K562 (cell line): ENCODE measurements at regions not wholly inside any gene's neighbourhood (a gene's known extent, or its start where the extent isn't known, plus 50 kb on each side); places are given as distances from the start of the nearest gene placed in this dataset.
A peak's percentile ranks its signal among the peaks of the same experiment; 100 is the strongest.

Experiments
- EWSR1 ChIP-seq: fragments of 450-650 bp; IDR thresholded peaks from 2 replicates; pipeline ENCODE4 v1.6.1; 2018; ENCODE audit warnings: borderline replicate concordance, mild to moderate bottlenecking, low read depth, moderate library complexity; ENCODE audit not compliant: partially characterized antibody
- GTF2E2 ChIP-seq: fragments of 200-800 bp; sonication (Bioruptor generic); IDR thresholded peaks from 2 replicates; pipeline ENCODE4 v1.6.1; 2016; ENCODE audit warnings: missing genetic modification characterization, missing compliant biosample characterization
- IFI16 ChIP-seq: fragments of 250-450 bp; sonication (Bioruptor Pico); IDR thresholded peaks from 2 replicates; pipeline ENCODE4 v2.1.2; 2022; ENCODE audit warnings: mild to moderate bottlenecking, inconsistent platforms
- IRF2 ChIP-seq: sonication (generic); formaldehyde crosslinking; IDR thresholded peaks from 2 replicates; pipeline ENCODE4 v1.8.1; 2022; ENCODE audit warnings: mild to moderate bottlenecking, missing genetic modification reagents
- JUNB ChIP-seq: fragments of 450-650 bp; formaldehyde crosslinking; conservative IDR thresholded peaks from 2 replicates; pipeline ENCODE4 v1.4.0; 2020; ENCODE audit warnings: mild to moderate bottlenecking
- KHSRP ChIP-seq: fragments of 450-650 bp; IDR thresholded peaks from 2 replicates; pipeline ENCODE4 v1.6.1; 2017
- TAF1 ChIP-seq: IDR thresholded peaks from 2 replicates; pipeline ENCODE4 v1.6.1; 2011; ENCODE audit warnings: mild to moderate bottlenecking, low read length, moderate library complexity; ENCODE audit not compliant: insufficient read depth, control insufficient read depth, severe bottlenecking; ENCODE audit errors: extremely low read depth
- ZNF165 ChIP-seq: fragments of 250-450 bp; sonication (Bioruptor Pico); IDR thresholded peaks from 2 replicates; pipeline ENCODE4 v1.4.0; 2020; ENCODE audit warnings: borderline replicate concordance
- ZNF311 ChIP-seq: fragments of 250-450 bp; sonication (Bioruptor Pico); IDR thresholded peaks from 2 replicates; pipeline ENCODE4 v1.4.0; 2020; ENCODE audit warnings: mild to moderate bottlenecking, moderate library complexity
- TF ChIP-seq, protein P1 (sequence below), 2 experiments: fragments of 450-650 bp; IDR thresholded peaks; 2 replicates each; pipeline ENCODE4 v1.6.1; 2016; ENCODE audit warnings: mild to moderate bottlenecking in 2 of 2, borderline replicate concordance in 1 of 2, low read depth in 1 of 2, moderate library complexity in 1 of 2
- TF ChIP-seq, protein P2 (sequence below), 3 experiments: IDR thresholded peaks in 2 of 3; conservative IDR thresholded peaks in 1 of 3; 2 replicates each; pipeline ENCODE4 v1.5.1; 2011 to 2012; ENCODE audit warnings: low read length in 3 of 3, mild to moderate bottlenecking in 3 of 3, control low read depth in 2 of 3, improper control_type of control experiment in 1 of 3, inconsistent platforms in 1 of 3, low read depth in 1 of 3, mixed read lengths in 1 of 3, moderate library complexity in 1 of 3; ENCODE audit not compliant: insufficient read depth in 2 of 3
- TF ChIP-seq, protein P3 (sequence below): sonication (generic); formaldehyde crosslinking; IDR thresholded peaks from 2 replicates; pipeline ENCODE4 v1.8.0; 2023; ENCODE audit warnings: mild to moderate bottlenecking, missing genetic modification reagents
- TF ChIP-seq, protein P4 (sequence below): sonication (generic); formaldehyde crosslinking; IDR thresholded peaks from 2 replicates; pipeline ENCODE4 v1.8.1; 2022; ENCODE audit warnings: missing genetic modification reagents

DNA sequence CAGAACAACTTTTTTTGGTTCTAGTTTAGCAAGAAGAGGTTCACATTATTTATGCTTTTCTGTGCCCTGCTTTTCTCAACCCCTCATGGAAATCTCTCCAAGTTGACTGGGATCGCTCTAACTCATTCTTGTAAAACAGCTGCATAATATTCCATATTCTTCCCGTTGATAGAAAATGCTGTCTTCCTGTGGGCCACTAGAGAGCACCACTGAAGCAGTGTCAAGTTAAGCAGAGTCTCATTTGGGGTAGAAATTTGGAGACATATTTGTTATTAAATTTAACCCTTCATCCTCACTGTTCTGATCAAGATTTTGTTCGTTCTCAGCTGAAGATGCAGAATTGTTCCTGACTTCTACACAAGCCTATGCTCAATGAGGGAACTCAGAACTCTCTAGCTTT is 140.1 kb downstream of the CEMIP2 start (continued):
- TF ChIP-seq, protein P1, sequence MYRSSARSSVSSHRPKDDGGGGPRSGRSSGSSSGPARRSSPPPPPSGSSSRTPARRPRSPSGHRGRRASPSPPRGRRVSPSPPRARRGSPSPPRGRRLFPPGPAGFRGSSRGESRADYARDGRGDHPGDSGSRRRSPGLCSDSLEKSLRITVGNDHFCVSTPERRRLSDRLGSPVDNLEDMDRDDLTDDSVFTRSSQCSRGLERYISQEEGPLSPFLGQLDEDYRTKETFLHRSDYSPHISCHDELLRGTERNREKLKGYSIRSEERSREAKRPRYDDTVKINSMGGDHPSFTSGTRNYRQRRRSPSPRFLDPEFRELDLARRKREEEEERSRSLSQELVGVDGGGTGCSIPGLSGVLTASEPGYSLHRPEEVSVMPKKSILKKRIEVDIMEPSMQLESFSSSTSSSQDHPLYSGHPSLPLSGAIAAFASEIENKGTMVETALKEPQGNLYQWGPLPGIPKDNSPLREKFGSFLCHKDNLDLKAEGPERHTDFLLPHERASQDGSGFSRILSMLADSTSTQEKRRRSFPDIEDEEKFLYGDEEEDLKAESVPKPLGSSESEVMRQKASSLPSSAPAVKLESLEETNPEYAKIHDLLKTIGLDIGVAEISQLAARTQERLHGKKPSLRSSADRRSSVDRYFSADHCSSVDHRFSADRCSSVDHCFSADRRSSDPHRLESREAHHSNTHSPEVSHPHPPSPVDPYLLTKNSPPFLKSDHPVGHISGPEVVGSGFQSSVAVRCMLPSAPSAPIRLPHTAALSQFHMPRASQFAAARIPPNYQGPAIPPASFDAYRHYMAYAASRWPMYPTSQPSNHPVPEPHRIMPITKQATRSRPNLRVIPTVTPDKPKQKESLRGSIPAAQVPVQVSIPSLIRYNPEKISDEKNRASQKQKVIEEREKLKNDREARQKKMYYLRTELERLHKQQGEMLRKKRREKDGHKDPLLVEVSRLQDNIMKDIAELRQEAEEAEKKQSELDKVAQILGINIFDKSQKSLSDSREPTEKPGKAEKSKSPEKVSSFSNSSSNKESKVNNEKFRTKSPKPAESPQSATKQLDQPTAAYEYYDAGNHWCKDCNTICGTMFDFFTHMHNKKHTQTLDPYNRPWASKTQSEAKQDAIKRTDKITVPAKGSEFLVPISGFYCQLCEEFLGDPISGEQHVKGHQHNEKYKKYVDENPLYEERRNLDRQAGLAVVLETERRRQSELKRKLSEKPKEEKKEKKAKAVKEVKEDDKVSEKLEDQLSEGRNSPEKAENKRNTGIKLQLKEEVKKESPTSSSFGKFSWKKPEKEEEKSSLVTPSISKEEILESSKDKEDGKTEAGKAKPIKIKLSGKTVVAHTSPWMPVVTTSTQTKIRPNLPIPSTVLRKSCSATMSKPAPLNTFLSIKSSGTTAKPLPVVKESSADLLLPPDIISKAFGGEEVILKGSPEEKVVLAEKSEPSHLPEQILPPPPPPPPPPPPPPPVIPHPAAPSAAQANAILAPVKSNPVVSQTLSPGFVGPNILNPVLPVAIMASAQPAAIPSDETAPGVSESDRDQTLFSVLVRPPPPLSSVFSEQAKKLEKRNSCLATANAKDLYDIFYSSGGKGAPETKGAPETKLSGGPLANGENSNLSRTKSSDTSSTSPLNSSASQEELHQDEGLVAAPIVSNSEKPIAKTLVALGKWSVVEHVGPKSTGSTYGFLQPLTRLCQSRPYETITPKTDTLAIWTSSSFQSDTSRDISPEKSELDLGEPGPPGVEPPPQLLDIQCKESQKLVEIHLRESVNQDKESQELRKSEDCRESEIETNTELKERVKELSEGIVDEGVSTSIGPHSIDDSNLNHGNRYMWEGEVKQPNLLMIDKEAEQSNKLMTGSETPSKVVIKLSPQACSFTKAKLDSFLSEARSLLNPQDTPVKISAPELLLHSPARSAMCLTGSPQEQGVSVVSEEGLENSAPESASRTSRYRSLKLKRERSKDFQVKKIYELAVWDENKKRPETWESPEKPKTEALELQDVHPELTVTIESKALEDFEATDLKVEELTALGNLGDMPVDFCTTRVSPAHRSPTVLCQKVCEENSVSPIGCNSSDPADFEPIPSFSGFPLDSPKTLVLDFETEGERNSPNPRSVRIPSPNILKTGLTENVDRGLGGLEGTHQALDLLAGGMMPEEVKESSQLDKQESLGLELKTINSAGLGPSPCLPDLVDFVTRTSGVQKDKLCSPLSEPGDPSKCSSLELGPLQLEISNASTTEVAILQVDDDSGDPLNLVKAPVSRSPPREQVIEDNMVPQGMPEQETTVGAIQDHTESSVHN (IDR thresholded peaks at IDR 0.05; ENCODE audit: borderline replicate concordance in 1 of 2, low read depth in 1 of 2): no peak
- TF ChIP-seq GTF2E2 (tag) (no peak), IRF2 (no peak), ZNF311 (CRISPR knock-in tag) (no peak), TAF1 (no peak), KHSRP (no peak), IFI16 (CRISPR knock-in tag) (no peak), ZNF165 (no peak), JUNB (no peak), EWSR1 (no peak)
- TF ChIP-seq, protein P2, sequence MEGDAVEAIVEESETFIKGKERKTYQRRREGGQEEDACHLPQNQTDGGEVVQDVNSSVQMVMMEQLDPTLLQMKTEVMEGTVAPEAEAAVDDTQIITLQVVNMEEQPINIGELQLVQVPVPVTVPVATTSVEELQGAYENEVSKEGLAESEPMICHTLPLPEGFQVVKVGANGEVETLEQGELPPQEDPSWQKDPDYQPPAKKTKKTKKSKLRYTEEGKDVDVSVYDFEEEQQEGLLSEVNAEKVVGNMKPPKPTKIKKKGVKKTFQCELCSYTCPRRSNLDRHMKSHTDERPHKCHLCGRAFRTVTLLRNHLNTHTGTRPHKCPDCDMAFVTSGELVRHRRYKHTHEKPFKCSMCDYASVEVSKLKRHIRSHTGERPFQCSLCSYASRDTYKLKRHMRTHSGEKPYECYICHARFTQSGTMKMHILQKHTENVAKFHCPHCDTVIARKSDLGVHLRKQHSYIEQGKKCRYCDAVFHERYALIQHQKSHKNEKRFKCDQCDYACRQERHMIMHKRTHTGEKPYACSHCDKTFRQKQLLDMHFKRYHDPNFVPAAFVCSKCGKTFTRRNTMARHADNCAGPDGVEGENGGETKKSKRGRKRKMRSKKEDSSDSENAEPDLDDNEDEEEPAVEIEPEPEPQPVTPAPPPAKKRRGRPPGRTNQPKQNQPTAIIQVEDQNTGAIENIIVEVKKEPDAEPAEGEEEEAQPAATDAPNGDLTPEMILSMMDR (IDR thresholded peaks at IDR 0.05 in 2 of 3, conservative IDR thresholded peaks at IDR 0.05 in 1 of 3; ENCODE audit: insufficient read depth in 2 of 3, low read depth in 1 of 3, low read length in 3 of 3): peak; percentile 61 to 67 (median 63)
- TF ChIP-seq, protein P3, sequence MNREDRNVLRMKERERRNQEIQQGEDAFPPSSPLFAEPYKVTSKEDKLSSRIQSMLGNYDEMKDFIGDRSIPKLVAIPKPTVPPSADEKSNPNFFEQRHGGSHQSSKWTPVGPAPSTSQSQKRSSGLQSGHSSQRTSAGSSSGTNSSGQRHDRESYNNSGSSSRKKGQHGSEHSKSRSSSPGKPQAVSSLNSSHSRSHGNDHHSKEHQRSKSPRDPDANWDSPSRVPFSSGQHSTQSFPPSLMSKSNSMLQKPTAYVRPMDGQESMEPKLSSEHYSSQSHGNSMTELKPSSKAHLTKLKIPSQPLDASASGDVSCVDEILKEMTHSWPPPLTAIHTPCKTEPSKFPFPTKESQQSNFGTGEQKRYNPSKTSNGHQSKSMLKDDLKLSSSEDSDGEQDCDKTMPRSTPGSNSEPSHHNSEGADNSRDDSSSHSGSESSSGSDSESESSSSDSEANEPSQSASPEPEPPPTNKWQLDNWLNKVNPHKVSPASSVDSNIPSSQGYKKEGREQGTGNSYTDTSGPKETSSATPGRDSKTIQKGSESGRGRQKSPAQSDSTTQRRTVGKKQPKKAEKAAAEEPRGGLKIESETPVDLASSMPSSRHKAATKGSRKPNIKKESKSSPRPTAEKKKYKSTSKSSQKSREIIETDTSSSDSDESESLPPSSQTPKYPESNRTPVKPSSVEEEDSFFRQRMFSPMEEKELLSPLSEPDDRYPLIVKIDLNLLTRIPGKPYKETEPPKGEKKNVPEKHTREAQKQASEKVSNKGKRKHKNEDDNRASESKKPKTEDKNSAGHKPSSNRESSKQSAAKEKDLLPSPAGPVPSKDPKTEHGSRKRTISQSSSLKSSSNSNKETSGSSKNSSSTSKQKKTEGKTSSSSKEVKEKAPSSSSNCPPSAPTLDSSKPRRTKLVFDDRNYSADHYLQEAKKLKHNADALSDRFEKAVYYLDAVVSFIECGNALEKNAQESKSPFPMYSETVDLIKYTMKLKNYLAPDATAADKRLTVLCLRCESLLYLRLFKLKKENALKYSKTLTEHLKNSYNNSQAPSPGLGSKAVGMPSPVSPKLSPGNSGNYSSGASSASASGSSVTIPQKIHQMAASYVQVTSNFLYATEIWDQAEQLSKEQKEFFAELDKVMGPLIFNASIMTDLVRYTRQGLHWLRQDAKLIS (CRISPR knock-in tag): no peak
- TF ChIP-seq, protein P4, sequence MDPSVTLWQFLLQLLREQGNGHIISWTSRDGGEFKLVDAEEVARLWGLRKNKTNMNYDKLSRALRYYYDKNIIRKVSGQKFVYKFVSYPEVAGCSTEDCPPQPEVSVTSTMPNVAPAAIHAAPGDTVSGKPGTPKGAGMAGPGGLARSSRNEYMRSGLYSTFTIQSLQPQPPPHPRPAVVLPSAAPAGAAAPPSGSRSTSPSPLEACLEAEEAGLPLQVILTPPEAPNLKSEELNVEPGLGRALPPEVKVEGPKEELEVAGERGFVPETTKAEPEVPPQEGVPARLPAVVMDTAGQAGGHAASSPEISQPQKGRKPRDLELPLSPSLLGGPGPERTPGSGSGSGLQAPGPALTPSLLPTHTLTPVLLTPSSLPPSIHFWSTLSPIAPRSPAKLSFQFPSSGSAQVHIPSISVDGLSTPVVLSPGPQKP: no peak
